Endothelial cell of umbilical vein (primary cell): ENCODE measurements at regions not wholly inside any gene's neighbourhood (a gene's known extent, or its start where the extent isn't known, plus 50 kb on each side); places are given as distances from the start of the nearest gene placed in this dataset.

Source experiments
- BruUV-seq: library from RNA; stranded (reverse); fragments of 400-500 nt; replicated peaks from 2 replicates; lab custom pipeline; 2021; lab: Mats Ljungman, UMichigan
- CTCF ChIA-PET: fragments of 300-600, 350-600 bp; sonication (Branson Sonifier 250); formaldehyde crosslinking; loops from one replicate; lab custom pipeline; 2021; ENCODE audit warnings: antibody characterized with exemption, inconsistent platforms; lab: Charles Lee
- POLR2A ChIA-PET: fragments of 300-600, 350-600 bp; sonication (Branson Sonifier 250); formaldehyde crosslinking; loops from one replicate; lab custom pipeline; 2021; ENCODE audit warnings: antibody characterized with exemption, inconsistent platforms; lab: Charles Lee
- DNase-seq: peaks from one replicate; pipeline ENCODE4 v3.0.0-alpha.2; 2011; ENCODE audit warnings: low read depth, low spot score
- FAIRE-seq: peaks from 2 replicates; lab custom pipeline; 2011; peaks lifted over from hg19 to GRCh38; lab: Jason Lieb, UNC
- H2AFZ ChIP-seq: 2 replicates; pipeline ENCODE4 v1.6.0; 2012; ENCODE audit warnings: low read depth, low read length, control low read depth, inconsistent platforms
- H3K27ac ChIP-seq: 2 replicates; pipeline ENCODE4 v1.5.1; 2011; ENCODE audit warnings: low read depth, mild to moderate bottlenecking, control low read depth, low read length, moderate library complexity; ENCODE audit not compliant: insufficient read depth
- H3K27me3 ChIP-seq, 2 experiments: 2 replicates each; pipeline versions ENCODE4 v1.6.0 to v1.6.1; 2011; ENCODE audit warnings: low read length in 2 of 2, mixed read lengths in 1 of 2; ENCODE audit not compliant: control insufficient read depth in 2 of 2, insufficient read depth in 2 of 2
- H3K36me3 ChIP-seq, 2 experiments: 2 replicates in 1 of 2; 3 replicates in 1 of 2; pipeline ENCODE4 v1.5.1; 2011; ENCODE audit warnings: low read length in 2 of 2, mild to moderate bottlenecking in 1 of 2, moderate library complexity in 1 of 2; ENCODE audit not compliant: control insufficient read depth in 2 of 2, insufficient read depth in 2 of 2; ENCODE audit errors: extremely low read depth in 1 of 2
- H3K4me1 ChIP-seq: 3 replicates; pipeline ENCODE4 v1.5.1; 2011; ENCODE audit warnings: mild to moderate bottlenecking, low read length; ENCODE audit not compliant: control insufficient read depth, insufficient read depth; ENCODE audit errors: extremely low read depth
- H3K4me2 ChIP-seq: 2 replicates; pipeline ENCODE4 v1.6.1; 2011; ENCODE audit warnings: low read length, control low read depth, mixed read lengths; ENCODE audit not compliant: insufficient read depth
- H3K4me3 ChIP-seq, 3 experiments: fragments of 200-600 bp in 1 of 3; sonication (generic), shearing (Covaris generic) in 1 of 3; replicated peaks in 1 of 3; 2 replicates each; pipeline ENCODE4 v1.5.1; 2011 to 2016; ENCODE audit warnings: control low read depth in 3 of 3, low read length in 3 of 3, mild to moderate bottlenecking in 2 of 3, inconsistent platforms in 1 of 3, low read depth in 1 of 3, moderate library complexity in 1 of 3; ENCODE audit not compliant: insufficient read depth in 1 of 3
- H3K79me2 ChIP-seq: 2 replicates; pipeline ENCODE4 v1.6.0; 2012; ENCODE audit warnings: low read length, inconsistent platforms; ENCODE audit not compliant: control insufficient read depth, insufficient read depth
- H3K9ac ChIP-seq: replicated peaks from 2 replicates; pipeline ENCODE3; 2011; ENCODE audit warnings: low read length, control low read depth; ENCODE audit not compliant: insufficient read depth; ENCODE audit errors: extremely low read depth
- H3K9me1 ChIP-seq: replicated peaks from 3 replicates; pipeline ENCODE4 v1.6.0; 2011; ENCODE audit warnings: mild to moderate bottlenecking, low read length; ENCODE audit not compliant: control insufficient read depth, insufficient read depth; ENCODE audit errors: extremely low read depth
- H3K9me3 ChIP-seq: replicated peaks from 2 replicates; pipeline ENCODE4 v1.5.1; 2012; ENCODE audit warnings: low read length, inconsistent platforms; ENCODE audit not compliant: control insufficient read depth, insufficient read depth
- H4K20me1 ChIP-seq: replicated peaks from 2 replicates; pipeline ENCODE3; 2011; ENCODE audit warnings: mild to moderate bottlenecking, low read length; ENCODE audit not compliant: control insufficient read depth, insufficient read depth; ENCODE audit errors: extremely low read depth
- EZH2 ChIP-seq: IDR thresholded peaks from 2 replicates; pipeline ENCODE4 v1.6.1; 2012; ENCODE audit warnings: borderline replicate concordance, low read depth, mild to moderate bottlenecking, moderate library complexity, low read length, inconsistent platforms; ENCODE audit not compliant: severe bottlenecking
- FOS ChIP-seq: IDR thresholded peaks from 2 replicates; pipeline ENCODE4 v1.6.1; 2011; ENCODE audit warnings: mild to moderate bottlenecking, low read length, moderate library complexity, borderline replicate concordance; ENCODE audit not compliant: insufficient read depth
- GATA2 ChIP-seq: IDR thresholded peaks from 2 replicates; pipeline ENCODE4 v1.7.0; 2011; ENCODE audit warnings: low read depth, mild to moderate bottlenecking, moderate library complexity, mixed read lengths, low read length; ENCODE audit not compliant: insufficient read length, insufficient read depth
- JUN ChIP-seq: IDR thresholded peaks from 2 replicates; pipeline ENCODE4 v1.6.1; 2011; ENCODE audit warnings: borderline replicate concordance, low read depth; ENCODE audit not compliant: insufficient read length, insufficient read depth
- POLR2A ChIP-seq: IDR thresholded peaks from 2 replicates; pipeline ENCODE4 v1.6.1; 2012; ENCODE audit warnings: low read depth, mild to moderate bottlenecking, control low read depth, low read length
- POLR2AphosphoS5 ChIP-seq: IDR thresholded peaks from 2 replicates; pipeline ENCODE4 v1.6.1; 2012; ENCODE audit warnings: low read depth, mild to moderate bottlenecking, control low read depth, low read length, moderate library complexity; ENCODE audit not compliant: insufficient read depth
- dilution Hi-C: fragments of 300-500 bp; cut with MboI; formaldehyde crosslinking; loops from one replicate; pipeline ENCODE4 v1.15.0; 2019; ENCODE audit warnings: low sequenced_read_pairs; ENCODE audit not compliant: extremely low pct_ligation_motif_present
- intact Hi-C: fragments of 100-400 bp; cut with micrococcal nuclease; formaldehyde crosslinking; loops from one replicate; pipeline ENCODE4 v1.10.0; 2022

DNA sequence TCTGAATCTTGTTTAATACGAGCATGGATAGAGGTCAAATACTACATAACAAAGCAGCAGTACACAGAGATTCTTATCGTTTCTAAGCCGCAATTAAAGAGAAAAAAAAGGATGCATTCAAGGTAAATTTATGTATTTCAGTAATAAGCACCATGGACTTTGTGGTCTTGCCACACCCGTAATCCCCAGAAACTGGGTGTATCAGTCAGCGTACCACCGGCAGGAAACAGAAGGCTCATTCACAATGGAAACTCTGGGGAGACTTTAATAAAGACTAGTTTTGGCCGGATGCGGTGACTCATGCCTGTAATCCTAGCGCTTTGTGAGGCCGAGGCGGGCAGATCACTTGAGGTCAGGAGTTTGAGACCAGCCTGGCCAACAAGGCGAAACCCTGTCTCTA, 81.9 kb upstream of the ZNF280D start:
- Histone ChIP-seq H3K27me3 (peaks cover 0 to 10% of the 10 kb centered on the region in 2 experiments), H3K9me1 (no peaks in the 10 kb centered on the region), H4K20me1 (no peaks in the 10 kb centered on the region), H3K36me3 (no peaks in the 10 kb centered on the region), H2AFZ (no peak overlapping the region), H3K4me2 (peak overlapping the region; percentile 49), H3K9me3 (no peaks in the 10 kb centered on the region), H3K27ac (peak overlapping the region; percentile 33), H3K4me1 (peaks cover 34% of the 10 kb centered on the region), H3K9ac (no peak overlapping the region), H3K4me3 (no peak overlapping the region), H3K79me2 (no peaks in the 10 kb centered on the region)
- dilution Hi-C loops (no loop called here), intact Hi-C loops (loop anchor here (2.0 to 10.0 kb wide), 4 partner anchors 42 to 520 kb away; partner anchors contain the start of gene ZNF280D)
- POLR2A ChIA-PET, result no interaction called here
- CTCF ChIA-PET, result no interaction called here
- BruUV-seq, result no TSS peak
- FAIRE-seq (peak; percentile 93), DNase-seq (peak; percentile 75)
- TF ChIP-seq EZH2 (no peak), FOS (peak; percentile 45), JUN (peak; percentile 67)

DNA sequence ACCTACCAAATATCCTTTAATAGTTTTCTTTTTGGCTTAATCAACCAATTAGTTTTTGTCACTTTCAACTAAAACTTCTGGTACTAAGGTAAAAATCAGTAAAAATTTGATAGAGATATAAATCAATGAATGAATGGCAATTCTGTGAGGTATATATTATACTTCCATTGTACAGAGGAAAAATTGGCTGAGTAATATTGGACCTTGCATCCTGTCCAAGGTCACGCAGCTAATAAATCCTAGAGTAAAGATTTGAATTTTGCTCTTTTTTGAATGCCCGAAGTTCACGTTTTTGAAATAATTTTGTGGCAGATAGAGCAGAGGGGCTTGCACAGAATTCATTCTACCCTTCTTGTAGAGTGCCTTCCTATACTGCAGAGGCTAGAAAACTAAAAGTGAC, 81.1 kb upstream of the ZNF280D start:
- H3K36me3 ChIP-seq, result no peaks in the 10 kb centered on the region
- no TSS peak for BruUV-seq
- no peak overlapping the region for H3K4me3 ChIP-seq
- no peaks in the 10 kb centered on the region for H4K20me1 ChIP-seq
- peak overlapping the region; percentile 49 for H3K4me2 ChIP-seq
- no peaks in the 10 kb centered on the region for H3K9me1 ChIP-seq
- intact Hi-C loops, result loop anchor here (2.0 to 10.0 kb wide), 4 partner anchors 42 to 520 kb away; partner anchors contain the start of gene ZNF280D
- H3K9me3 ChIP-seq, result no peaks in the 10 kb centered on the region
- ChIA-PET POLR2A (interaction anchor here (0.9 kb wide), 1 partner anchor 9 kb away, joined by 4 read pairs; no protein-coding TSS in a partner anchor), CTCF (interaction anchor here (0.6 to 1.7 kb wide), 3 partner anchors 9 to 318 kb away, joined by 3 to 4 read pairs (median 4); no protein-coding TSS in a partner anchor)
- H3K27ac ChIP-seq, result peak overlapping the region; percentile 33
- H3K79me2 ChIP-seq, result no peaks in the 10 kb centered on the region
- no peak overlapping the region for H2AFZ ChIP-seq
- peaks cover 34% of the 10 kb centered on the region for H3K4me1 ChIP-seq
- H3K27me3 ChIP-seq, result peaks cover 0 to 8% of the 10 kb centered on the region in 2 experiments
- peak; percentile 54 for DNase-seq
- peak; percentile 82 for FAIRE-seq
- H3K9ac ChIP-seq, result no peak overlapping the region
- dilution Hi-C loops, result no loop called here
- peak; percentile 21 for TF ChIP-seq POLR2AphosphoS5
- TF ChIP-seq POLR2A, result no peak
- peak; percentile 14 for TF ChIP-seq JUN
- peak; percentile 61 for TF ChIP-seq GATA2
